ENCODE measurements at regions not wholly inside any gene's neighbourhood (a gene's known extent, or its start where the extent isn't known, plus 50 kb on each side); places are given as distances from the start of the nearest gene placed in this dataset.

DNA sequence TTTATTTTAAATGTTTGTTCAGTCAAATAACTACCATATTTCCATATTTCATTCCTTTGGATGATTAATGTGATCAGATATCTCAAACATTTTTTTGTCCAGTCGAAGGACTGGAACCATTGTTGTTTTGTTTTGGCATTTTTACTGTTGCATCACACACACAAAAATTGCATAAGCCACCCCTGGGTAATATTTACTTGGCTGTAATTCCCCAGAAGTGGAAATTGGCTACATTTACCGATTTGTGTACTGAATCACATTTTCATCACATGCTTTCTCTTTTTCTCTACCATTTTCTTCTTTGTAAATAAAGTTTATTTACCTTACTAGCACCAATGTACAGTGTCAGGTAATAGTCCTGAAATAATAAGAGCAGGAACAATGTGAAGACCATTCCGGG lies 1729.7 kb upstream of the WWC1 start:
- POLR2A ChIA-PET = no interaction called here
- no peak for DNase-seq (ENCODE audit: extremely low spot score)
- CTCF ChIA-PET = no interaction called here
- no peak for TF ChIP-seq CTCF (IDR thresholded peaks at IDR 0.05; ENCODE audit: control extremely low read depth, extremely low read depth, low read depth, missing control alignments)

DNA sequence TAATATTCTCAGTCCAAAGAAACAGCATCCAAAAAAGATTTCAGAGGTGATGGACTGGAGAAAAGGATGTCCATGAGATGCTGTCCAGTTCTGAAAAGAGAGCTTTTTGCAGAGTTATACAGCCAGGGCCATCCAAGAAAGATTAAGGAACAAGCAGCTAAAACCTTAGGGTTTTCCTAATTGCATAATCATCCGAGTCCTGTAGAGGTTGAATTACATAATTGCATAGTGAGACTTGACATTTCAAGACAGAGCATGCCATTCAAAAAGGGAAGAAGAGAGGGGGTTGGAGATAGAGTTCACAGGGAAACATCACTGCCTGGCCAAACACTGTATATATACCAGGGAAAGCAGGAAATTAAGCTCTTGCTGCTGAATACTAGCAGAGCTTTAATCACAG lies 1729.2 kb upstream of the WWC1 start:
- CTCF ChIA-PET = no interaction called here
- DNase-seq (ENCODE audit: extremely low spot score) = no peak
- no peak for TF ChIP-seq CTCF (IDR thresholded peaks at IDR 0.05; ENCODE audit: control extremely low read depth, extremely low read depth, low read depth, missing control alignments)
- POLR2A ChIA-PET = no interaction called here

DNA sequence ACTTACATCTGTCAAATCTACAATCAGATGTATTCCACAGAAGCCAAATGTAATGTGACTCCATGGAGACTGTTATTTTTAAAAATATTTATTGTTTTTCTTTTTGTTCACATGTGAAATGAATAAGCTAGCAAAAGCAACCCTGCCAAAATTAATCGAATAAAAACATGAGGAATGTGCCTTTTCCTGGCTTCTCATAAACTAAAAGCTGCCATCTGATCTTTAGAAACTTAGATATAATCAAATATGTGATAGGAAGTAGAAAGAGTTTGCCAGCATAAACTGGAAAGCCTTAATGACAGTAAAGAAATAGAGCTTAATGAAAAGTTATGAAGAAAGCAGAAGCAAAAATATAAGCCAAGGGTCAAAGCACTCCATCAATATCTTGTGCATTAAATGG lies 1724.7 kb upstream of the WWC1 start:
- no peak for DNase-seq (ENCODE audit: extremely low spot score)
- ChIA-PET CTCF (no interaction called here), POLR2A (no interaction called here)
- no peak for TF ChIP-seq CTCF (IDR thresholded peaks at IDR 0.05; ENCODE audit: control extremely low read depth, extremely low read depth, low read depth, missing control alignments)

DNA sequence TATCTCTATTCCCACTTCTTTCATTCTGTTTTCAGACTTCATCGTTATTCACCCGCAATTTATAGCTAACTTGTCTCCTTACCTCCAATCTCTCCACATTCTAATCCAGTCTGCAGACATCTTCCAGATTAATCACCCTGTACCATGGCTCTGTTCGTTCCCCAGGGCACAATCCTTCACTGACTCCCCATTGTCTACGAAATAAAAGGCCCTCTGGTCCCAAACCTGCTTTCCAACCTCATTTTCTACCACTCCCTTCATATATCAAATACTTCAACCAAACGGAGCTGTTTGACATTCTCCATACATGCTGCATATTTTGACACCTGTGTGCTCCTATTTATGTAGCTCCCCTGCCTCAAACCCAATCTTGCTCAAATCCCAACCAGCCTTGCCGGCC lies 1720.6 kb upstream of the WWC1 start:
- DNase-seq (ENCODE audit: extremely low spot score) = no peak
- POLR2A ChIA-PET = no interaction called here
- no peak for TF ChIP-seq CTCF (IDR thresholded peaks at IDR 0.05; ENCODE audit: control extremely low read depth, extremely low read depth, low read depth, missing control alignments)
- CTCF ChIA-PET = no interaction called here

- CTCF ChIA-PET = no interaction called here
- TF ChIP-seq CTCF (IDR thresholded peaks at IDR 0.05; ENCODE audit: control extremely low read depth, extremely low read depth, low read depth, missing control alignments) = no peak
Observed at GRCh38 chr5:166571668-166572067, 1719.8 kb upstream of the WWC1 start.

DNA sequence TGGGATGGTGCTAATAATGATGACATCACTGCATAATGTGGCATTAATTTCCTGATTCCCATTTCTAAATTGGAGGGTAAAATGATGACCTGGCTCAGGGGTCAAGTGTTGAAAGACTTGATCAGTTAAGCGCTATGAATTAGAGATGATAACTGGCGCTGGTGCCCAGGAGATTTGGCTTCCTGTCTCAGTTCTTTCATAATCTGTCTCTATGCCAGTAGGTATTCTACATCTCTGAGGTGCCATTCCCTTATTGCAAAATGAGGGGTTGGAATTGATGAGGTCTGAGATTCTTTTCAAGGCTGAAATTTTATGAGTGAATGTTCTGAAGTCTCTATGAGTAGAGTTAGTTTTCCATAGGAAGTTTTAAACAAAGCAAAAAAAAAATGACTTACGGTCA lies 1715.1 kb upstream of the WWC1 start:
- no peak for DNase-seq (ENCODE audit: extremely low spot score)
- ChIA-PET POLR2A (no interaction called here), CTCF (no interaction called here)
- no peak for TF ChIP-seq CTCF (IDR thresholded peaks at IDR 0.05; ENCODE audit: control extremely low read depth, extremely low read depth, low read depth, missing control alignments)

More at GRCh38 chr5:166571668-166572067, 1719.8 kb upstream of the WWC1 start:
- POLR2A ChIA-PET = no interaction called here
- no peak for DNase-seq (ENCODE audit: extremely low spot score)

DNA sequence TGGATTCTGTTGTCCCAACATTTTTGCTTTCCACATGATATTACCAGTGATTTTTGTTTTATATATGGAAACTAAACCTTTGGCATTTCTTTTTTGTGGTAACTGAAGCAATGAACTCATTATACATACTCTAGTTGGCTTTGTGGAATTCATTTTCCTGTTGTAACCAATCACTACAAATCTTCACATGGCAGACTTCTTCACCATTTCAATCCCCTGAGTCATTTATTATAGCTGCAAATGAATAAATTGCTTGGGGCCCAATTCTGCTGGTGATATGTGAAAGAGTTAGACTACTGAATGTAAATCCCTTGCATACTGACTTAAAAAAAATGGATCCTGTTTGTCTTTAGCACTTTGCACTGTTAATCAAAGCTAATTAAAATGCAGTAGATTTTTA lies 1709.6 kb upstream of the WWC1 start:
- POLR2A ChIA-PET = no interaction called here
- DNase-seq (ENCODE audit: extremely low spot score) = no peak
- TF ChIP-seq CTCF (IDR thresholded peaks at IDR 0.05; ENCODE audit: control extremely low read depth, extremely low read depth, low read depth, missing control alignments) = no peak
- CTCF ChIA-PET = interaction anchor here (1.1 to 1.4 kb wide), 3 partner anchors 9 to 23 kb away, joined by 3 to 4 read pairs (median 3); no protein-coding TSS in a partner anchor

All from GM10248 (cell line).